ENCODE measurements at regions not wholly inside any gene's neighbourhood (a gene's known extent, or its start where the extent isn't known, plus 50 kb on each side); places are given as distances from the start of the nearest gene placed in this dataset.

DNA sequence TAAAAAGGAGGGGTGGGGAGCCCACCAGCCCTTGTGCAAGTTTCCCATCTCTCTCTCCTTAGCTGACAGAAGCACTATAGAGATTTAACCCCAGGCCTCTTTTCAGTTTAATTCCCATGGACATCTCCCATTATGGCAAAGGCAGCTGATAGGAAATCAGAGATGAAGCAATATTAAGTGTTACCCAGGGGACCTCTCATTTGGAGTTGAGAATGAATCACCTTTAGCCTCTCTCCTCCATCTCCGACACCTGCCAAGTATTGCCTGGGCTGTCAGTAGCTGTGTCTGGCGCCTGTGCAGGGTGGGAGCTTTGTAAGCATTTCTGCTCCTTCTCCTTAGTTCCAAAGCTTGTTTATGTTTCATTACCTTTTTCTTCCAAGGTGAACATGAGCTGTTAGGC, 109.0 kb downstream of the AQP4 start:
- TF ChIP-seq, protein P1, sequence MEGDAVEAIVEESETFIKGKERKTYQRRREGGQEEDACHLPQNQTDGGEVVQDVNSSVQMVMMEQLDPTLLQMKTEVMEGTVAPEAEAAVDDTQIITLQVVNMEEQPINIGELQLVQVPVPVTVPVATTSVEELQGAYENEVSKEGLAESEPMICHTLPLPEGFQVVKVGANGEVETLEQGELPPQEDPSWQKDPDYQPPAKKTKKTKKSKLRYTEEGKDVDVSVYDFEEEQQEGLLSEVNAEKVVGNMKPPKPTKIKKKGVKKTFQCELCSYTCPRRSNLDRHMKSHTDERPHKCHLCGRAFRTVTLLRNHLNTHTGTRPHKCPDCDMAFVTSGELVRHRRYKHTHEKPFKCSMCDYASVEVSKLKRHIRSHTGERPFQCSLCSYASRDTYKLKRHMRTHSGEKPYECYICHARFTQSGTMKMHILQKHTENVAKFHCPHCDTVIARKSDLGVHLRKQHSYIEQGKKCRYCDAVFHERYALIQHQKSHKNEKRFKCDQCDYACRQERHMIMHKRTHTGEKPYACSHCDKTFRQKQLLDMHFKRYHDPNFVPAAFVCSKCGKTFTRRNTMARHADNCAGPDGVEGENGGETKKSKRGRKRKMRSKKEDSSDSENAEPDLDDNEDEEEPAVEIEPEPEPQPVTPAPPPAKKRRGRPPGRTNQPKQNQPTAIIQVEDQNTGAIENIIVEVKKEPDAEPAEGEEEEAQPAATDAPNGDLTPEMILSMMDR (IDR thresholded peaks at IDR 0.05 in 4 of 5, conservative IDR thresholded peaks at IDR 0.05 in 1 of 5), result no peak
- TF ChIP-seq POLR2A (IDR thresholded peaks at IDR 0.05), result no peak

All from gastrocnemius medialis (tissue), 4 donors.